ENCODE measurements at regions not wholly inside any gene's neighbourhood (a gene's known extent, or its start where the extent isn't known, plus 50 kb on each side); places are given as distances from the start of the nearest gene placed in this dataset.

GRCh38 chr15:85324202-85324601, 56.2 kb upstream of the AKAP13 start:
- ChIA-PET CTCF (no interaction called here), POLR2A (no interaction called here)
- no peak for DNase-seq (ENCODE audit: extremely low spot score)
- TF ChIP-seq HDGF (IDR thresholded peaks at IDR 0.05; ENCODE audit: borderline replicate concordance) (no peak), CTBP1 (IDR thresholded peaks at IDR 0.05; ENCODE audit: borderline replicate concordance) (no peak), ZNF384 (IDR thresholded peaks at IDR 0.05) (no peak), FOXM1 (IDR thresholded peaks at IDR 0.05; ENCODE audit: borderline replicate concordance) (no peak), SP1 (IDR thresholded peaks at IDR 0.05) (no peak), L3MBTL2 (conservative IDR thresholded peaks at IDR 0.05) (no peak), BHLHE40 (IDR thresholded peaks at IDR 0.05; ENCODE audit: borderline replicate concordance) (no peak), TARDBP (IDR thresholded peaks at IDR 0.05) (no peak), ARNT (IDR thresholded peaks at IDR 0.05) (no peak)

DNA sequence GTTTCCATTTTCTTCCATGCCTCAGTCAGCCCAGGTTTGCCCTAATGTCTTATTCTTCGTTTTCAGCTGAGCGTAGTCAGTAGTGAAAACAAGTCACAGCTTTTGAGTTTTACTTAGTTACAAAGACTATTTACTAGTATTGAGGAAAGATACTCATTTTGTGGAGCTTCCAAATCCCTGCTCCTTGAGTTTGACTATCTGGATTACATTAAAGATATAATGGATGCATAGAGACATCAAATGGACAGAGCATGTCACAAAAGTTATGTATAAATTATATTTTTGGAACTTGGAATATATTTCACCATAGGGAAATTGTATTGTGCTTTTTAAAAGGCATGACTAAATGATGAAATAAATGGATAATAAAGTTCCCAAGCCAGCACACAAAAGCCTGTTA, 54.6 kb upstream of the AKAP13 start:
- POLR2A ChIA-PET, result no interaction called here
- CTCF ChIA-PET, result no interaction called here
- TF ChIP-seq SP1 (IDR thresholded peaks at IDR 0.05) (no peak), TARDBP (IDR thresholded peaks at IDR 0.05) (no peak), ARNT (IDR thresholded peaks at IDR 0.05) (no peak), ELF4 (IDR thresholded peaks at IDR 0.05) (no peak), ZNF384 (IDR thresholded peaks at IDR 0.05) (no peak), PKNOX1 (IDR thresholded peaks at IDR 0.05) (no peak), NFRKB (IDR thresholded peaks at IDR 0.05) (no peak), FOXK2 (IDR thresholded peaks at IDR 0.05) (no peak), LEF1 (IDR thresholded peaks at IDR 0.05; ENCODE audit: borderline replicate concordance) (no peak), CTBP1 (IDR thresholded peaks at IDR 0.05; ENCODE audit: borderline replicate concordance) (no peak), FOXM1 (IDR thresholded peaks at IDR 0.05; ENCODE audit: borderline replicate concordance) (no peak), BHLHE40 (IDR thresholded peaks at IDR 0.05; ENCODE audit: borderline replicate concordance) (no peak), HDGF (IDR thresholded peaks at IDR 0.05; ENCODE audit: borderline replicate concordance) (no peak), SUZ12 (IDR thresholded peaks at IDR 0.05) (no peak), L3MBTL2 (conservative IDR thresholded peaks at IDR 0.05) (no peak), FOXA1 (IDR thresholded peaks at IDR 0.05) (no peak)
- no peak for DNase-seq (ENCODE audit: extremely low spot score)

DNA sequence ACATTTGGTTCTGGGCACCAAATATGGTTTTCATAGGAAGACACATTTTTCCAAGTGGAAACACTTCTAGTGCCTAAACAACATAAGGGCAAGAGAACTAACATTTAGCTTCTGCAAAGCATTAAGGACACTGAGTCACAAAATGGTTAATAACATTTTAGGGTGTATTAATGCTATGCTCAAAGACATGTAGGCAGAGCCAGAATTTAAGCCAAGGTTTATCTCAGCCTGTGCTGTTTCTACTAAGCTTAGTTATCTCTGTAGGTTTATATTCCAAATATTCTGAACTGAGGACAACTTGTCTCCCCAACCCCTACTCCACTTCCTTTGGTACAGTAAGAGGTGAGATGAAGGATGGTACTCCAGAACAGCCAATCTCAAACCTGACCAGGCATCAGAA, 54.1 kb upstream of the AKAP13 start:
- no peak for TF ChIP-seq ELF4 (IDR thresholded peaks at IDR 0.05)
- TF ChIP-seq CTBP1 (IDR thresholded peaks at IDR 0.05; ENCODE audit: borderline replicate concordance), result no peak
- TF ChIP-seq SUZ12 (IDR thresholded peaks at IDR 0.05), result no peak
- no peak for TF ChIP-seq LEF1 (IDR thresholded peaks at IDR 0.05; ENCODE audit: borderline replicate concordance)
- no peak for TF ChIP-seq FOXM1 (IDR thresholded peaks at IDR 0.05; ENCODE audit: borderline replicate concordance)
- no peak for TF ChIP-seq SP1 (IDR thresholded peaks at IDR 0.05)
- DNase-seq (ENCODE audit: extremely low spot score), result no peak
- ChIA-PET POLR2A (no interaction called here), CTCF (no interaction called here)

GRCh38 chr15:85327820-85328219, 52.6 kb upstream of the AKAP13 start:
- TF ChIP-seq TARDBP (IDR thresholded peaks at IDR 0.05) (no peak), ZNF384 (IDR thresholded peaks at IDR 0.05) (no peak), NFRKB (IDR thresholded peaks at IDR 0.05) (no peak), L3MBTL2 (conservative IDR thresholded peaks at IDR 0.05) (no peak), ELF4 (IDR thresholded peaks at IDR 0.05) (no peak), CTBP1 (IDR thresholded peaks at IDR 0.05; ENCODE audit: borderline replicate concordance) (no peak), FOXM1 (IDR thresholded peaks at IDR 0.05; ENCODE audit: borderline replicate concordance) (no peak)
- DNase-seq (ENCODE audit: extremely low spot score), result no peak
- ChIA-PET CTCF (interaction anchor here (0.6 to 1.9 kb wide), 3 partner anchors 28 to 86 kb away, joined by 3 to 7 read pairs (median 4); no protein-coding TSS in a partner anchor), POLR2A (no interaction called here)

GRCh38 chr15:85329561-85330422, 50.6 kb upstream of the AKAP13 start:
- POLR2A ChIA-PET, result interaction anchor here (1.9 kb wide), 1 partner anchor 85 kb away, joined by 7 read pairs; no protein-coding TSS in a partner anchor
- TF ChIP-seq ZNF384 (IDR thresholded peaks at IDR 0.05) (no peak), LEF1 (IDR thresholded peaks at IDR 0.05; ENCODE audit: borderline replicate concordance) (no peak), TARDBP (IDR thresholded peaks at IDR 0.05) (no peak), BHLHE40 (IDR thresholded peaks at IDR 0.05; ENCODE audit: borderline replicate concordance) (no peak), L3MBTL2 (conservative IDR thresholded peaks at IDR 0.05) (no peak), ARNT (IDR thresholded peaks at IDR 0.05) (no peak), CTBP1 (IDR thresholded peaks at IDR 0.05; ENCODE audit: borderline replicate concordance) (no peak), FOXA1 (IDR thresholded peaks at IDR 0.05) (no peak), ELF4 (IDR thresholded peaks at IDR 0.05) (no peak), SUZ12 (IDR thresholded peaks at IDR 0.05) (no peak), FOXK2 (IDR thresholded peaks at IDR 0.05) (no peak), FOXM1 (IDR thresholded peaks at IDR 0.05; ENCODE audit: borderline replicate concordance) (no peak), HDGF (IDR thresholded peaks at IDR 0.05; ENCODE audit: borderline replicate concordance) (no peak), SP1 (IDR thresholded peaks at IDR 0.05) (no peak), PKNOX1 (IDR thresholded peaks at IDR 0.05) (no peak)
- no peak for DNase-seq (ENCODE audit: extremely low spot score)
- CTCF ChIA-PET, result interaction anchor here (1.8 to 2.5 kb wide), 5 partner anchors 10 to 175 kb away, joined by 8 to 28 read pairs (median 11); no protein-coding TSS in a partner anchor

Measured in HEK293T (cell line).